Uterus (tissue), 3 donors: ENCODE measurements at regions not wholly inside any gene's neighbourhood (a gene's known extent, or its start where the extent isn't known, plus 50 kb on each side); places are given as distances from the start of the nearest gene placed in this dataset.

ENCODE experiments used
- DNase-seq, 2 donors: peaks; one replicate each; pipeline ENCODE4 v3.0.0-alpha.2; 2019 to 2020
- H3K27ac ChIP-seq, 2 donors: fragments of 200-600 bp; sonication (generic); 1 replicate in 1 of 2; 2 replicates in 1 of 2; pipeline ENCODE4 v1.5.1; 2016 to 2018
- H3K27me3 ChIP-seq, 2 donors: fragments of 200-600 bp; sonication (generic); one replicate each; pipeline ENCODE4 v1.5.1; 2018 to 2019; ENCODE audit warnings: control low read depth in 1 of 2
- H3K36me3 ChIP-seq, 2 donors: fragments of 200-600 bp; sonication (generic); one replicate each; pipeline ENCODE4 v1.5.1; 2019; ENCODE audit warnings: control low read depth in 1 of 2
- H3K4me1 ChIP-seq, 2 donors: fragments of 200-600 bp; sonication (generic); one replicate each; pipeline ENCODE4 v1.5.1; 2018 to 2019; ENCODE audit warnings: control low read depth in 1 of 2
- H3K4me3 ChIP-seq, 2 donors: fragments of 200-600 bp; sonication (generic); 1 replicate in 1 of 2; 2 replicates in 1 of 2; pipeline ENCODE4 v1.5.1; 2018 to 2019; ENCODE audit warnings: mild to moderate bottlenecking in 1 of 2
- H3K9me3 ChIP-seq, 2 donors: fragments of 200-600 bp; sonication (generic); one replicate each; pipeline ENCODE4 v1.5.1; 2019; ENCODE audit warnings: control low read depth in 1 of 2
- CTCF ChIP-seq, 4 experiments: fragments of 200-600 bp in 2 of 4; fragments of 450-650 bp in 2 of 4; sonication (generic) in 2 of 4; IDR thresholded peaks; one replicate each; pipeline ENCODE4 v1.5.1; 2016 to 2019; ENCODE audit warnings: antibody characterized with exemption in 4 of 4, mild to moderate bottlenecking in 2 of 4, moderate library complexity in 1 of 4
- POLR2A ChIP-seq, 2 donors: fragments of 450-650 bp; IDR thresholded peaks; one replicate each; pipeline ENCODE4 v1.6.1; 2016; ENCODE audit warnings: antibody characterized with exemption in 2 of 2, mild to moderate bottlenecking in 1 of 2, moderate library complexity in 1 of 2
- intact Hi-C: fragments of 100-400 bp; cut with DNase I; formaldehyde crosslinking; loops from one replicate; pipeline ENCODE4 v1.15.1; 2023; ENCODE audit warnings: low total_unique reads
- donor health status: DM: yes; HTN: yes; CAD: no.

GRCh38 chr22:49236541-49237075, 591.1 kb downstream of the BRD1 start:
- H3K9me3 ChIP-seq = no peaks in the 10 kb centered on the region
- H3K36me3 ChIP-seq = no peaks in the 10 kb centered on the region
- no peak for DNase-seq
- no peaks in the 10 kb centered on the region for H3K27me3 ChIP-seq
- intact Hi-C loops = no loop called here
- no peak for TF ChIP-seq POLR2A (IDR thresholded peaks at IDR 0.05)
- TF ChIP-seq CTCF (IDR thresholded peaks at IDR 0.05) = no peak
- H3K27ac ChIP-seq = no peak overlapping the region
- H3K4me3 ChIP-seq = no peak overlapping the region
- no peaks in the 10 kb centered on the region for H3K4me1 ChIP-seq

DNA sequence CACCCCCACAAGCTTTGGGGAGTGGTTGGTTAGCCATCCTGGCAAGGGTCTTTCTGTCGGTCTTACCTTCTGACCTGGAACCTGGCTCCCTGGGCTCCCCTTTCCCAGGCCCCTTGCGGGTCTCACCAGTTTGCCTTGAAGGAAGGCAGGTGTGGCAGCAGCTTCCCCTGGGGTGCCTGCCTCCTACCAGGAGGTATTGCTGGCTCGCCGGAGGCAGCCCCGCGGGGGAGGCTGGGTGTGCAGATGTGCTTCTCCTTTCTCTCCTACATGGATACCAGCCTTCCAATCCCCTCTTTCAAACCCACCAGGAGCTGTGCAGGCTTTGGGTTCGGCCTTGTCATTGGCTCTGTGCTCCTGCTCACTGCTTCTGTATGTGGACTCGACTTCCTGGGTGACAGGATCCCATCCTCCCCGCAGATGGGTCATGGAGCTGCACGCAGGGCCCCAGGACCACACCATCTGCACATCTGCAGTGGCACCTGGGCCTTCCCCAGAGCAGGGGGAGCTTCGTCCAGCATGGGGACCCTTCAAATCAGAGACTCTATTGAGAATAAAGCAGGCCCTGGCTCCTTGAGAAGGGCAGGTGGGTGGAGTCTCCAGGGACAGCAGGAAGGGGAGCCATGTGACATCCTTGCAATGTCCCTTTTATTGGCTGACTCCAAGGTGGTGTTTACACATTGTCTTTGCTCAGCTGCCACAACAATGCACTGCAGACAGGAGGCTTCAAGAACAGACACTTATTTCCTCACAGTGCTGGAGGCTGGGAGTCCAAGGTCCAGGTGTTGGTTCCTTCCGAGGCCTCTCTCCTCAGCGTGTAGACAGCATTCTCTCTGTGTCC, 592.0 kb downstream of the BRD1 start:
- DNase-seq = no peak
- Histone ChIP-seq H3K4me1 (no peaks in the 10 kb centered on the region), H3K9me3 (no peaks in the 10 kb centered on the region), H3K36me3 (no peaks in the 10 kb centered on the region), H3K27me3 (no peaks in the 10 kb centered on the region), H3K27ac (no peak overlapping the region), H3K4me3 (no peak overlapping the region)
- intact Hi-C loops = no loop called here
- TF ChIP-seq POLR2A (IDR thresholded peaks at IDR 0.05) = no peak
- TF ChIP-seq CTCF (IDR thresholded peaks at IDR 0.05) = no peak

- Histone ChIP-seq H3K9me3 (no peaks in the 10 kb centered on the region), H3K4me3 (no peak overlapping the region), H3K4me1 (no peaks in the 10 kb centered on the region), H3K27ac (no peak overlapping the region), H3K27me3 (no peaks in the 10 kb centered on the region), H3K36me3 (no peaks in the 10 kb centered on the region)
- intact Hi-C loops = no loop called here
- no peak for DNase-seq
- TF ChIP-seq POLR2A (IDR thresholded peaks at IDR 0.05) (no peak), CTCF (IDR thresholded peaks at IDR 0.05) (no peak)
These were observed 593.2 kb downstream of the BRD1 start for GRCh38 chr22:49234459-49234858.

DNA sequence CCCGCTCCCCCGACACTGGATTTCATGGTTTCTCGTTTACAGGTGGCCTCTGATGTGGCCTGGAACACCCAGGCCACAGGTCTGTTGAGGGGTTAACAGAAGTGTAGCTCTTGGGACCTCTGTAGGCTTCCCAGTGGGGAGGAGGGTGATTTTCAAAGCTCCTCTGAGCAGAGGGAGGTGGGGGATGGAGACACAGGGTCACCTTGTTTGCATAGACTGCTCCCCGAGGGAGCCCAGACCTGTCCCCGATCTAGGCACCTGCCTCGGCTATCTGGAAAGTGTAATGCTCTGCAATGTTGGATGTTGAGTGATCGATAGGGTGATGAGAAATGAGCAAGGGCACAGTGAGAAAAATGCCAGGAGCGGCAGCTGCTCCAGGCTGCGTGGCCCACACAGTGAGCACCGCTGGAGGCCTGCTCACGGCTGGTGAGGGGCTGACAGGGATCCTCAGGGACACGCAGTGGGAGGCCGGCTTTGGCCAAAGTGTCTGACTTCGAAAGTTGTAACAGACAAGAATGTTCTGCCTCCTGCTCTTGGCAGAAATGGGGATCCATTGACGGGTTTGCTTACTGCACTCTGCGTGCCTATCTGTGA, 594.1 kb downstream of the BRD1 start:
- no peak overlapping the region for H3K27ac ChIP-seq
- TF ChIP-seq CTCF (IDR thresholded peaks at IDR 0.05) (no peak), POLR2A (IDR thresholded peaks at IDR 0.05) (no peak)
- no peak for DNase-seq
- H3K4me1 ChIP-seq = no peaks in the 10 kb centered on the region
- no peaks in the 10 kb centered on the region for H3K27me3 ChIP-seq
- H3K36me3 ChIP-seq = no peaks in the 10 kb centered on the region
- intact Hi-C loops = no loop called here
- no peaks in the 10 kb centered on the region for H3K9me3 ChIP-seq
- no peak overlapping the region for H3K4me3 ChIP-seq
